Neuronal stem cell (in vitro differentiated cells): ENCODE measurements at regions not wholly inside any gene's neighbourhood (a gene's known extent, or its start where the extent isn't known, plus 50 kb on each side); places are given as distances from the start of the nearest gene placed in this dataset.
"Not testable (repeated sequence)": the region's sequence is repeated elsewhere in the genome, so short reads cannot be mapped to it uniquely, and the experiment has no call there.

ENCODE experiments used
- DNase-seq: peaks from one replicate; pipeline ENCODE4 v3.0.0-alpha.2; 2013; ENCODE audit warnings: low spot score
- H2AFZ ChIP-seq: one replicate; pipeline ENCODE4 v1.6.1; 2013; ENCODE audit warnings: mild to moderate bottlenecking, low read length, inconsistent platforms
- H2AK5ac ChIP-seq: 2 replicates; pipeline ENCODE4 v1.6.1; 2013; ENCODE audit warnings: low read depth, mild to moderate bottlenecking, inconsistent platforms, low read length, moderate library complexity, mixed read lengths
- H2BK120ac ChIP-seq: 2 replicates; pipeline ENCODE4 v1.6.1; 2013; ENCODE audit warnings: low read depth, mild to moderate bottlenecking, inconsistent platforms, low read length, moderate library complexity, mixed read lengths
- H2BK12ac ChIP-seq: one replicate; pipeline ENCODE4 v1.6.1; 2013; ENCODE audit warnings: low read length, inconsistent platforms
- H2BK15ac ChIP-seq: 2 replicates; pipeline ENCODE4 v1.6.1; 2013; ENCODE audit warnings: mild to moderate bottlenecking, low read length, inconsistent platforms, mixed read lengths
- H2BK5ac ChIP-seq: one replicate; pipeline ENCODE4 v1.6.1; 2013; ENCODE audit warnings: inconsistent platforms, mild to moderate bottlenecking, low read length, moderate library complexity
- H3K14ac ChIP-seq: one replicate; pipeline ENCODE4 v1.6.1; 2013; ENCODE audit warnings: low read length, inconsistent platforms
- H3K18ac ChIP-seq: 2 replicates; pipeline ENCODE4 v1.6.1; 2013; ENCODE audit warnings: low read length, inconsistent platforms
- H3K23ac ChIP-seq: 2 replicates; pipeline ENCODE4 v1.6.1; 2013; ENCODE audit warnings: low read depth, mild to moderate bottlenecking, mixed read lengths, low read length, inconsistent platforms; ENCODE audit not compliant: poor library complexity
- H3K27ac ChIP-seq: replicated peaks from 3 replicates; pipeline ENCODE4 v1.5.1; 2013; ENCODE audit warnings: low read length, inconsistent platforms
- H3K27me3 ChIP-seq, 3 experiments: 2 replicates each; pipeline ENCODE4 v1.6.1; 2013; ENCODE audit warnings: low read length in 3 of 3, mild to moderate bottlenecking in 2 of 3, inconsistent platforms in 1 of 3, low read depth in 1 of 3, mixed read lengths in 1 of 3, moderate library complexity in 1 of 3; ENCODE audit not compliant: control insufficient read depth in 3 of 3, insufficient read depth in 3 of 3
- H3K36me3 ChIP-seq, 2 donors: replicated peaks in 1 of 2; 2 replicates each; pipeline ENCODE4 v1.6.1; 2013; ENCODE audit warnings: low read length in 2 of 2; ENCODE audit not compliant: control insufficient read depth in 2 of 2, insufficient read depth in 2 of 2
- H3K4ac ChIP-seq: 2 replicates; pipeline ENCODE4 v1.6.1; 2013; ENCODE audit warnings: inconsistent platforms, mild to moderate bottlenecking, low read length, moderate library complexity
- H3K4me1 ChIP-seq, 2 donors: 1 replicate in 1 of 2; 2 replicates in 1 of 2; pipeline ENCODE4 v1.6.1; 2013; ENCODE audit warnings: low read length in 2 of 2, low read depth in 1 of 2; ENCODE audit not compliant: control insufficient read depth in 2 of 2, insufficient read depth in 1 of 2
- H3K4me2 ChIP-seq: one replicate; pipeline ENCODE4 v1.6.1; 2013; ENCODE audit warnings: mild to moderate bottlenecking, low read length, inconsistent platforms; ENCODE audit not compliant: insufficient read depth, poor library complexity, severe bottlenecking
- H3K4me3 ChIP-seq, 2 donors: 2 replicates each; pipeline ENCODE4 v1.5.1; 2013; ENCODE audit warnings: low read length in 2 of 2, mild to moderate bottlenecking in 2 of 2, inconsistent platforms in 1 of 2, moderate library complexity in 1 of 2
- H3K79me1 ChIP-seq: one replicate; pipeline ENCODE4 v1.6.1; 2013; ENCODE audit warnings: low read depth, mild to moderate bottlenecking, inconsistent platforms, low read length, moderate library complexity
- H3K9ac ChIP-seq: one replicate; pipeline ENCODE4 v1.6.1; 2013; ENCODE audit warnings: mild to moderate bottlenecking, low read depth, low read length, inconsistent platforms; ENCODE audit not compliant: poor library complexity
- H3K9me3 ChIP-seq, 2 donors: replicated peaks in 1 of 2; 2 replicates each; pipeline versions ENCODE3 to v1.6.1; 2013; ENCODE audit warnings: low read length in 2 of 2, mild to moderate bottlenecking in 2 of 2, inconsistent platforms in 1 of 2, low read depth in 1 of 2, mixed read lengths in 1 of 2, moderate library complexity in 1 of 2; ENCODE audit not compliant: control insufficient read depth in 2 of 2, insufficient read depth in 1 of 2
- H4K8ac ChIP-seq: one replicate; pipeline ENCODE4 v1.6.1; 2013; ENCODE audit warnings: low read depth, mild to moderate bottlenecking, inconsistent platforms, low read length, moderate library complexity
- H4K91ac ChIP-seq: one replicate; pipeline ENCODE4 v1.6.1; 2013; ENCODE audit warnings: low read length, low read depth, mild to moderate bottlenecking, inconsistent platforms; ENCODE audit not compliant: poor library complexity
- whole genome bisulfite sequencing, 2 donors: extraction: QIAGEN DNeasy Blood & Tissue Kit; methylation state at CpG; one replicate each; pipeline ENCODE4 v1.1.7; 2013; ENCODE audit warnings: missing lambda C conversion rate in 2 of 2, mixed read lengths in 1 of 2; ENCODE audit not compliant: insufficient read length in 2 of 2, insufficient replicate concordance in 1 of 2; ENCODE audit errors: extremely low coverage in 2 of 2; 5-methylcytosine and 5-hydroxymethylcytosine counted together

DNA sequence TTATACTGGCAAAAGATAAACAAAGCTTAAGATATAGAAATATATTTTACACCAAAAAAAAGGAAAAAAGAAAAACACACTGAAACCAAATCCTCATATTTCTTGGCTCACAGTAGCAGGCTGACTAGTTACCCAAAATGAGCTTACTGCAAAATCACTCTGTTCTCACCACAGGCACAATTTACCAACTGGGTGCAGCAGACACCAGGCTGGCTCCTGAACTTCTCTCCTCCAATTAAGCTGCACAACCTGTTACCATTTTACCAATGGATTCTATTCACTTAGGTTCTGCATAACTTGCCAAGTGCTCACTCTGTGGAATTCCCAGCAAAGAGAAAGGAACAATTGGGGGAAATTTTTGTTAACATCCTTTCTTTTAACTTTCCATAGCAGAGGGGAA lies 679.3 kb downstream of the ZEB2 start:
- H2BK120ac ChIP-seq = no peak overlapping the region
- peaks cover 2 to 7% of the 10 kb centered on the region in 2 donors for H3K9me3 ChIP-seq
- no peak overlapping the region for H3K23ac ChIP-seq
- DNase-seq = no peak
- H3K4me1 ChIP-seq = no peaks in the 10 kb centered on the region
- no peak overlapping the region for H3K4me2 ChIP-seq
- no peak overlapping the region for H3K4me3 ChIP-seq
- no peak overlapping the region for H3K4ac ChIP-seq
- H2AFZ ChIP-seq = no peak overlapping the region
- H4K91ac ChIP-seq = no peak overlapping the region
- H2BK5ac ChIP-seq = no peak overlapping the region
- no peaks in the 10 kb centered on the region for H3K27me3 ChIP-seq
- no peak overlapping the region for H2BK12ac ChIP-seq
- H3K14ac ChIP-seq = no peak overlapping the region
- no peaks in the 10 kb centered on the region for H3K36me3 ChIP-seq
- no peak overlapping the region for H3K27ac ChIP-seq
- no peak overlapping the region for H2BK15ac ChIP-seq
- no peak overlapping the region for H2AK5ac ChIP-seq
- H4K8ac ChIP-seq = no peak overlapping the region
- H3K9ac ChIP-seq = no peak overlapping the region
- no peak overlapping the region for H3K18ac ChIP-seq
- no peaks in the 10 kb centered on the region for H3K79me1 ChIP-seq

DNA sequence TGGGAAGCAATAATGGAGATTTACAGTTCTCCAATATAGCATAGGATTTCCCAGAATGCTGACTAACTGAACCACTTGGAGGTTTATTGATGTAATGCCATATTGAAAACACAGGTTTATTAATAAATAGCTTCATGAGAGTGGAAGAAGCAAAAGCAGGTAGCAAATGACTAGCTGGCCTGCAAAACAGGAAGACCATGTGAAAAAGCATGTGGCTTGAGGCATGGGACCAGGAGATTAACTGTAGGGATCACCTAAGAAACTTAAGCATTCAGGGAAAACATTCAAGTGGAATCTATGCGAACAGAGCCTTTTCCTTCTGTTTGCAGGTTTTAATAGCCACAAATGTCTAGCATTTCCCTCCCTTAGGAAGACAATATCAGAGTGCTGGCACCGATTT lies 679.7 kb downstream of the ZEB2 start:
- Histone ChIP-seq H3K9me3 (peaks cover 2 to 7% of the 10 kb centered on the region in 2 donors), H3K9ac (no peak overlapping the region), H3K4me1 (no peaks in the 10 kb centered on the region), H3K14ac (no peak overlapping the region), H2BK15ac (no peak overlapping the region), H3K23ac (no peak overlapping the region), H2BK5ac (no peak overlapping the region), H2BK120ac (no peak overlapping the region), H3K79me1 (no peaks in the 10 kb centered on the region), H3K18ac (no peak overlapping the region), H3K27me3 (no peaks in the 10 kb centered on the region), H2AFZ (no peak overlapping the region), H4K8ac (no peak overlapping the region), H3K4ac (peak overlapping the region; percentile 37), H2AK5ac (no peak overlapping the region), H3K4me3 (no peak overlapping the region), H3K36me3 (no peaks in the 10 kb centered on the region), H3K4me2 (no peak overlapping the region), H2BK12ac (no peak overlapping the region), H3K27ac (no peak overlapping the region), H4K91ac (no peak overlapping the region)
- DNase-seq = no peak
- WGBS, 2 donors = no CpG with 5 or more reads among the region's 2 CpGs

GRCh38 chr2:143839456-143839855 lies 680.5 kb downstream of the ZEB2 start:
- Histone ChIP-seq H3K27ac (no peak overlapping the region), H2AFZ (no peak overlapping the region), H3K4me2 (no peak overlapping the region), H3K23ac (no peak overlapping the region), H3K4ac (no peak overlapping the region), H3K9ac (no peak overlapping the region), H4K91ac (no peak overlapping the region), H2BK120ac (no peak overlapping the region), H3K79me1 (no peaks in the 10 kb centered on the region), H3K18ac (no peak overlapping the region), H2BK15ac (no peak overlapping the region), H3K14ac (no peak overlapping the region), H2BK12ac (no peak overlapping the region), H3K4me1 (no peaks in the 10 kb centered on the region), H3K9me3 (peaks cover 2 to 7% of the 10 kb centered on the region in 2 donors), H3K4me3 (no peak overlapping the region), H3K27me3 (no peaks in the 10 kb centered on the region), H4K8ac (no peak overlapping the region), H2AK5ac (no peak overlapping the region), H2BK5ac (no peak overlapping the region), H3K36me3 (no peaks in the 10 kb centered on the region)
- WGBS, 2 donors = no CpG with 5 or more reads among the region's 2 CpGs
- DNase-seq = no peak

DNA sequence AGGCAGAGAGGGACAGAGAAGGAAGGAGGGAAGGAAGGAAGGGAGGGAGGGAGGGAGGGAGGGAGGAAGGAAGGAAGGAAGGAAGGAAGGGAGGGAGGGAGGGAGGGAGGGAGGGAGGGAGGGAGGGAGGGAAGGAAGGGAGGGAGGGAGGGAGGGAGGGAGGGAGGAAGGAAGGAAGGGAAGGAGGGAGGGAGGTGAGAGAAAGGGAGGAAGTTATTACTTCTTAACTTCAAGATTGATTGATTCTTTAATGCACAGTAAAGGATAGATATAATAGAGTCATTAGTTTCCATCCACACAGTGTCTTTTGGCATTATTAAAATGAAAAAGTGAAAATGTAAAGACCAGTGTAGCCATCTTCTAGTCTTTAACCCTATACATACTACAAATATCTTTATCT lies 682.9 kb downstream of the ZEB2 start:
- not testable (repeated sequence) for H2AFZ ChIP-seq, H3K9ac ChIP-seq, H3K27ac ChIP-seq, H3K23ac ChIP-seq, H4K8ac ChIP-seq, H2AK5ac ChIP-seq, H2BK120ac ChIP-seq, H3K36me3 ChIP-seq, H3K4me2 ChIP-seq, H2BK5ac ChIP-seq, H2BK15ac ChIP-seq, H4K91ac ChIP-seq, H3K14ac ChIP-seq, H3K4me3 ChIP-seq, H3K27me3 ChIP-seq, DNase-seq, H2BK12ac ChIP-seq, H3K9me3 ChIP-seq, H3K4ac ChIP-seq, H3K79me1 ChIP-seq, H3K18ac ChIP-seq
- peaks cover 5 to 10% of the 10 kb centered on the region in 2 donors for H3K4me1 ChIP-seq
